OCI-LY3 (cell line): ENCODE measurements at regions not wholly inside any gene's neighbourhood (a gene's known extent, or its start where the extent isn't known, plus 50 kb on each side); places are given as distances from the start of the nearest gene placed in this dataset.

Experiments
- CTCF ChIP-seq: fragments of 200-600, 300-600 bp; sonication (generic); IDR thresholded peaks from 2 replicates; pipeline ENCODE4 v1.5.1; 2014; ENCODE audit warnings: antibody characterized with exemption, low read length, low read depth
- EZH2phosphoT487 ChIP-seq: fragments of 200-600 bp; shearing (Covaris generic); IDR thresholded peaks from 2 replicates; pipeline ENCODE4 v1.6.1; 2018; ENCODE audit warnings: antibody characterized with exemption, mixed run types, low read depth

GRCh38 chr10:108633046-108633445 lies 1290.3 kb downstream of the XPNPEP1 start:
- no peak for TF ChIP-seq CTCF
- TF ChIP-seq EZH2phosphoT487, result no peak
